Endodermal cell (in vitro differentiated cells): ENCODE measurements at regions not wholly inside any gene's neighbourhood (a gene's known extent, or its start where the extent isn't known, plus 50 kb on each side); places are given as distances from the start of the nearest gene placed in this dataset.

Source experiments
- DNase-seq: peaks from one replicate; pipeline ENCODE4 v3.0.0-alpha.2; 2017
- H3K27ac ChIP-seq: 2 replicates; pipeline ENCODE4 v1.5.1; 2013; ENCODE audit warnings: mild to moderate bottlenecking, low read depth, low read length, moderate library complexity
- H3K27me3 ChIP-seq: 2 replicates; pipeline ENCODE4 v1.6.1; 2013; ENCODE audit warnings: mild to moderate bottlenecking, low read length, moderate library complexity; ENCODE audit not compliant: insufficient read depth, control insufficient read depth, poor library complexity, severe bottlenecking
- H3K36me3 ChIP-seq: 2 replicates; pipeline ENCODE4 v1.7.0; 2013; ENCODE audit warnings: mild to moderate bottlenecking, low read length, moderate library complexity; ENCODE audit not compliant: control insufficient read depth, insufficient read depth
- H3K4me1 ChIP-seq: one replicate; pipeline ENCODE4 v1.7.0; 2013; ENCODE audit warnings: low read length; ENCODE audit not compliant: control insufficient read depth, insufficient read depth
- H3K4me3 ChIP-seq: 2 replicates; pipeline ENCODE4 v1.5.1; 2013; ENCODE audit warnings: mild to moderate bottlenecking, low read length, moderate library complexity
- H3K9ac ChIP-seq: 2 replicates; pipeline ENCODE4 v1.6.1; 2013; ENCODE audit warnings: mild to moderate bottlenecking, low read length, moderate library complexity; ENCODE audit not compliant: poor library complexity, severe bottlenecking; ENCODE audit errors: extremely low read depth
- H3K9me3 ChIP-seq: 2 replicates; pipeline ENCODE4 v1.6.1; 2013; ENCODE audit warnings: mild to moderate bottlenecking, low read length, moderate library complexity; ENCODE audit not compliant: control insufficient read depth
- H3K27ac Mint-ChIP-seq: 2 replicates; pipeline ENCODE4 v1.8.0; 2020; ENCODE audit warnings: mixed read lengths
- H3K27me3 Mint-ChIP-seq: 2 replicates; pipeline ENCODE4 v1.8.0; 2021; ENCODE audit warnings: mild to moderate bottlenecking, mixed read lengths; ENCODE audit not compliant: insufficient read depth
- H3K36me3 Mint-ChIP-seq: 2 replicates; pipeline ENCODE4 v1.8.0; 2020; ENCODE audit warnings: low read depth, mixed read lengths
- H3K4me1 Mint-ChIP-seq: 2 replicates; pipeline ENCODE4 v1.8.0; 2020; ENCODE audit warnings: mixed read lengths
- H3K4me3 Mint-ChIP-seq: 2 replicates; pipeline ENCODE4 v1.8.0; 2020; ENCODE audit warnings: mild to moderate bottlenecking, moderate library complexity, mixed read lengths
- H3K9me3 Mint-ChIP-seq: 2 replicates; pipeline ENCODE4 v1.8.0; 2020; ENCODE audit warnings: mild to moderate bottlenecking, mixed read lengths
- CTCF ChIP-seq: fragments of 200-600 bp; sonication (generic); conservative IDR thresholded peaks from 2 replicates; pipeline ENCODE4 v1.5.0; 2021; ENCODE audit warnings: antibody characterized with exemption, mild to moderate bottlenecking
- WGBS, 2 experiments: methylation state at CpG; one replicate each; pipeline versions ENCODE4 v1.1.5 to v1.1.7; 2013; ENCODE audit warnings: missing lambda C conversion rate in 2 of 2, mixed read lengths in 1 of 2; ENCODE audit not compliant: insufficient coverage in 1 of 2, insufficient read length in 1 of 2; 5-methylcytosine and 5-hydroxymethylcytosine counted together

GRCh38 chr3:194961149-194961548, 275.5 kb downstream of the FAM43A start:
- Mint-ChIP-seq H3K9me3 (no peaks in the 10 kb centered on the region), H3K36me3 (no peaks in the 10 kb centered on the region), H3K4me1 (no peaks in the 10 kb centered on the region), H3K27me3 (peaks cover under 1% of the 10 kb centered on the region), H3K27ac (no peak overlapping the region), H3K4me3 (no peak overlapping the region)
- Histone ChIP-seq H3K36me3 (no peaks in the 10 kb centered on the region), H3K27ac (no peak overlapping the region), H3K9ac (no peak overlapping the region), H3K27me3 (no peaks in the 10 kb centered on the region), H3K4me3 (no peak overlapping the region), H3K9me3 (no peaks in the 10 kb centered on the region), H3K4me1 (no peaks in the 10 kb centered on the region)
- whole genome bisulfite sequencing, 2 experiments, result 93 to 96% methylated on average over 8 to 11 of the region's 11 CpGs
- DNase-seq, result no peak
- TF ChIP-seq CTCF, result no peak

GRCh38 chr3:194961571-194961970, 275.9 kb downstream of the FAM43A start:
- H3K36me3 Mint-ChIP-seq, result no peaks in the 10 kb centered on the region
- TF ChIP-seq CTCF, result no peak
- Histone ChIP-seq H3K27ac (no peak overlapping the region), H3K9me3 (no peaks in the 10 kb centered on the region), H3K27me3 (no peaks in the 10 kb centered on the region), H3K4me1 (no peaks in the 10 kb centered on the region), H3K9ac (no peak overlapping the region), H3K4me3 (no peak overlapping the region), H3K36me3 (no peaks in the 10 kb centered on the region)
- H3K4me1 Mint-ChIP-seq, result no peaks in the 10 kb centered on the region
- H3K9me3 Mint-ChIP-seq, result no peaks in the 10 kb centered on the region
- H3K27ac Mint-ChIP-seq, result no peak overlapping the region
- DNase-seq, result no peak
- WGBS, 2 experiments, result 88 to 91% methylated on average over 6 of the region's 6 CpGs
- no peaks in the 10 kb centered on the region for H3K27me3 Mint-ChIP-seq
- no peak overlapping the region for H3K4me3 Mint-ChIP-seq

- H3K36me3 ChIP-seq, result no peaks in the 10 kb centered on the region
- no peaks in the 10 kb centered on the region for H3K9me3 Mint-ChIP-seq
- no peaks in the 10 kb centered on the region for H3K27me3 ChIP-seq
- no peak for DNase-seq
- H3K4me1 ChIP-seq, result no peaks in the 10 kb centered on the region
- H3K4me3 Mint-ChIP-seq, result no peak overlapping the region
- H3K4me1 Mint-ChIP-seq, result no peaks in the 10 kb centered on the region
- 81 to 87% methylated on average over 2 of the region's 2 CpGs for WGBS, 2 experiments
- no peak for TF ChIP-seq CTCF
- H3K4me3 ChIP-seq, result no peak overlapping the region
- no peaks in the 10 kb centered on the region for H3K27me3 Mint-ChIP-seq
- no peak overlapping the region for H3K27ac ChIP-seq
- H3K9me3 ChIP-seq, result no peaks in the 10 kb centered on the region
- no peaks in the 10 kb centered on the region for H3K36me3 Mint-ChIP-seq
- H3K27ac Mint-ChIP-seq, result no peak overlapping the region
- H3K9ac ChIP-seq, result no peak overlapping the region
Measured at GRCh38 chr3:194962056-194962455, 276.4 kb downstream of the FAM43A start.
